BJ (cell line): ENCODE measurements at regions not wholly inside any gene's neighbourhood (a gene's known extent, or its start where the extent isn't known, plus 50 kb on each side); places are given as distances from the start of the nearest gene placed in this dataset.

Experiments
- CTCF ChIA-PET: fragments of 350-600 bp; formaldehyde crosslinking; extraction: SDS; loops from one replicate; lab custom pipeline; 2021; ENCODE audit warnings: antibody characterized with exemption, inconsistent platforms; lab: Yijun Ruan, JAX
- POLR2A ChIA-PET: fragments of 300-600 bp; sonication (Branson Sonifier 250); formaldehyde crosslinking; extraction: SDS; loops from one replicate; lab custom pipeline; 2021; ENCODE audit warnings: antibody characterized with exemption; lab: Charles Lee
- DNase-seq: peaks from one replicate; pipeline ENCODE4 v3.0.0-alpha.2; 2011; ENCODE audit warnings: low read depth
- H3K27me3 ChIP-seq: 2 replicates; pipeline ENCODE4 v1.6.0; 2011; ENCODE audit warnings: low read length; ENCODE audit not compliant: control insufficient read depth, insufficient read depth
- H3K36me3 ChIP-seq: 2 replicates; pipeline ENCODE4 v1.5.1; 2011; ENCODE audit warnings: low read length; ENCODE audit not compliant: control insufficient read depth, insufficient read depth
- H3K4me3 ChIP-seq: 2 replicates; pipeline ENCODE4 v1.5.1; 2011; ENCODE audit warnings: low read depth, mild to moderate bottlenecking, control low read depth, low read length
- CTCF ChIP-seq: IDR thresholded peaks from 2 replicates; pipeline ENCODE4 v1.5.1; 2011; ENCODE audit warnings: low read depth, mild to moderate bottlenecking, control low read depth, inconsistent platforms, low read length, moderate library complexity; ENCODE audit not compliant: insufficient read depth

- POLR2A ChIA-PET, result no interaction called here
- DNase-seq, result no peak
- Histone ChIP-seq H3K27me3 (no peaks in the 10 kb centered on the region), H3K36me3 (peaks cover 2% of the 10 kb centered on the region; the same call in 1 of the 2 replicates), H3K4me3 (no peak overlapping the region)
- no peak for TF ChIP-seq CTCF
- CTCF ChIA-PET, result no interaction called here
Measured at GRCh38 chr7:67343114-67343513, 346.5 kb downstream of the TYW1 start.

GRCh38 chr7:67343572-67343971 lies 346.9 kb downstream of the TYW1 start:
- Histone ChIP-seq H3K36me3 (peaks cover 2% of the 10 kb centered on the region; the same call in 1 of the 2 replicates), H3K27me3 (no peaks in the 10 kb centered on the region), H3K4me3 (no peak overlapping the region)
- CTCF ChIA-PET, result interaction anchor here (0.6 kb wide), 1 partner anchor 41 kb away, joined by 3 read pairs; no protein-coding TSS in a partner anchor
- TF ChIP-seq CTCF, result no peak
- no peak for DNase-seq
- POLR2A ChIA-PET, result no interaction called here

GRCh38 chr7:67344481-67345193 lies 348.0 kb downstream of the TYW1 start:
- peaks cover 2% of the 10 kb centered on the region; the same call in 1 of the 2 replicates for H3K36me3 ChIP-seq
- no peak for DNase-seq
- ChIA-PET POLR2A (no interaction called here), CTCF (interaction anchor here (0.6 kb wide), 1 partner anchor 31 kb away, joined by 4 read pairs; no protein-coding TSS in a partner anchor)
- no peak for TF ChIP-seq CTCF
- no peak overlapping the region for H3K4me3 ChIP-seq
- no peaks in the 10 kb centered on the region for H3K27me3 ChIP-seq

- DNase-seq, result no peak
- Histone ChIP-seq H3K36me3 (no peaks in the 10 kb centered on the region; the same call in 1 of the 2 replicates), H3K27me3 (no peaks in the 10 kb centered on the region), H3K4me3 (no peak overlapping the region)
- TF ChIP-seq CTCF, result no peak
- ChIA-PET CTCF (no interaction called here), POLR2A (no interaction called here)
Measured at GRCh38 chr7:67346126-67346525, 349.5 kb downstream of the TYW1 start.

GRCh38 chr7:67346876-67347275 lies 350.2 kb downstream of the TYW1 start:
- Histone ChIP-seq H3K4me3 (no peak overlapping the region), H3K27me3 (no peaks in the 10 kb centered on the region), H3K36me3 (no peaks in the 10 kb centered on the region; the same call in 1 of the 2 replicates)
- CTCF ChIA-PET, result no interaction called here
- POLR2A ChIA-PET, result no interaction called here
- DNase-seq, result no peak
- no peak for TF ChIP-seq CTCF
